BE2C (cell line): ENCODE measurements at regions not wholly inside any gene's neighbourhood (a gene's known extent, or its start where the extent isn't known, plus 50 kb on each side); places are given as distances from the start of the nearest gene placed in this dataset.
"Not testable (repeated sequence)": the region's sequence is repeated elsewhere in the genome, so short reads cannot be mapped to it uniquely, and the experiment has no call there.

Experiments
- DNase-seq: peaks from one replicate; pipeline ENCODE4 v3.0.0-alpha.2; 2020
- H3K27me3 ChIP-seq: fragments of 250-450 bp; sonication (Bioruptor Pico); 2 replicates; pipeline ENCODE4 v1.5.1; 2020; ENCODE audit warnings: mild to moderate bottlenecking
- H3K36me3 ChIP-seq: fragments of 250-450 bp; sonication (Bioruptor Pico); 2 replicates; pipeline ENCODE4 v1.5.1; 2020; ENCODE audit warnings: mild to moderate bottlenecking
- H3K4me1 ChIP-seq: fragments of 250-450 bp; sonication (Bioruptor Pico); 2 replicates; pipeline ENCODE4 v1.5.1; 2020
- H3K4me3 ChIP-seq: 2 replicates; pipeline ENCODE4 v1.5.1; 2011; ENCODE audit warnings: low read depth, low read length
- H3K9me3 ChIP-seq: fragments of 250-450 bp; sonication (Bioruptor Pico); 2 replicates; pipeline ENCODE4 v1.5.1; 2020
- CTCF ChIP-seq: IDR thresholded peaks from 2 replicates; pipeline ENCODE4 v1.5.1; 2012; ENCODE audit warnings: mild to moderate bottlenecking, low read depth, low read length

- Histone ChIP-seq H3K27me3 (no peaks in the 10 kb centered on the region), H3K9me3 (no peaks in the 10 kb centered on the region), H3K4me1 (no peaks in the 10 kb centered on the region), H3K4me3 (no peak overlapping the region), H3K36me3 (no peaks in the 10 kb centered on the region)
- TF ChIP-seq CTCF = no peak
- no peak for DNase-seq
Observed at GRCh38 chr6:4433199-4433598, 297.8 kb upstream of the ECI2 start.

- H3K27me3 ChIP-seq = no peaks in the 10 kb centered on the region
- no peaks in the 10 kb centered on the region for H3K9me3 ChIP-seq
- H3K4me1 ChIP-seq = no peaks in the 10 kb centered on the region
- TF ChIP-seq CTCF = no peak
- H3K36me3 ChIP-seq = no peaks in the 10 kb centered on the region
- no peak overlapping the region for H3K4me3 ChIP-seq
- no peak for DNase-seq
Observed at GRCh38 chr6:4426968-4427367, 291.6 kb upstream of the ECI2 start.

GRCh38 chr6:4421837-4422236 lies 286.5 kb upstream of the ECI2 start:
- Histone ChIP-seq H3K4me3 (no peak overlapping the region), H3K36me3 (no peaks in the 10 kb centered on the region), H3K9me3 (no peaks in the 10 kb centered on the region), H3K27me3 (no peaks in the 10 kb centered on the region), H3K4me1 (no peaks in the 10 kb centered on the region)
- DNase-seq = no peak
- TF ChIP-seq CTCF = no peak

- H3K36me3 ChIP-seq = no peaks in the 10 kb centered on the region
- no peak for DNase-seq
- no peaks in the 10 kb centered on the region for H3K4me1 ChIP-seq
- no peaks in the 10 kb centered on the region for H3K9me3 ChIP-seq
- H3K4me3 ChIP-seq = no peak overlapping the region
- no peaks in the 10 kb centered on the region for H3K27me3 ChIP-seq
- no peak for TF ChIP-seq CTCF
Observed at GRCh38 chr6:4420160-4420865, 284.9 kb upstream of the ECI2 start.

GRCh38 chr6:4415549-4415948 lies 280.2 kb upstream of the ECI2 start:
- no peak for TF ChIP-seq CTCF
- H3K36me3 ChIP-seq = no peaks in the 10 kb centered on the region
- no peaks in the 10 kb centered on the region for H3K9me3 ChIP-seq
- H3K27me3 ChIP-seq = no peaks in the 10 kb centered on the region
- no peak overlapping the region for H3K4me3 ChIP-seq
- no peaks in the 10 kb centered on the region for H3K4me1 ChIP-seq
- DNase-seq = no peak

GRCh38 chr6:4414078-4414477 lies 278.7 kb upstream of the ECI2 start:
- H3K4me3 ChIP-seq, DNase-seq, H3K27me3 ChIP-seq, H3K9me3 ChIP-seq, H3K36me3 ChIP-seq, H3K4me1 ChIP-seq: not testable (repeated sequence)
